Neural progenitor cell (in vitro differentiated cells): ENCODE measurements at regions not wholly inside any gene's neighbourhood (a gene's known extent, or its start where the extent isn't known, plus 50 kb on each side); places are given as distances from the start of the nearest gene placed in this dataset.

Experiments
- DNase-seq: peaks from one replicate; pipeline ENCODE4 v3.0.0-alpha.2; 2016; ENCODE audit warnings: low spot score
- H2AFZ ChIP-seq: fragments of 200-600 bp; sonication (generic); replicated peaks from 2 replicates; pipeline ENCODE4 v1.6.1; 2016; ENCODE audit warnings: antibody characterized with exemption
- H3F3A ChIP-seq: fragments of 200-600 bp; sonication (generic); 2 replicates; pipeline ENCODE4 v1.6.1; 2016; ENCODE audit warnings: antibody characterized with exemption, low read depth
- H3K27ac ChIP-seq: fragments of 200-600 bp; sonication (generic); 2 replicates; pipeline ENCODE4 v1.5.1; 2016; ENCODE audit warnings: mild to moderate bottlenecking
- H3K27me3 ChIP-seq: fragments of 200-600 bp; sonication (generic); 2 replicates; pipeline ENCODE4 v1.6.1; 2016; ENCODE audit warnings: mild to moderate bottlenecking, moderate library complexity
- H3K36me3 ChIP-seq: fragments of 200-600 bp; sonication (generic); 2 replicates; pipeline ENCODE4 v1.5.1; 2016
- H3K4me1 ChIP-seq: fragments of 200-600 bp; sonication (generic); 2 replicates; pipeline ENCODE4 v1.6.1; 2016; ENCODE audit warnings: mixed run types
- H3K4me2 ChIP-seq: fragments of 200-600 bp; sonication (generic); 2 replicates; pipeline ENCODE4 v1.6.1; 2016
- H3K4me3 ChIP-seq: fragments of 200-600 bp; sonication (generic); 2 replicates; pipeline ENCODE4 v1.5.1; 2016
- H3K79me2 ChIP-seq: fragments of 200-600 bp; sonication (generic); 2 replicates; pipeline ENCODE4 v1.6.1; 2016; ENCODE audit warnings: low read depth
- H3K9ac ChIP-seq: fragments of 200-600 bp; sonication (generic); 2 replicates; pipeline ENCODE4 v1.6.1; 2016
- H3K9me3 ChIP-seq: fragments of 200-600 bp; sonication (generic); 2 replicates; pipeline ENCODE4 v1.5.1; 2016; ENCODE audit warnings: low read depth
- H4K20me1 ChIP-seq: fragments of 200-600 bp; sonication (generic); 2 replicates; pipeline ENCODE4 v1.6.1; 2016; ENCODE audit warnings: low read depth
- H3K27ac Mint-ChIP-seq: 3 replicates; pipeline ENCODE4 v1.8.0; 2021; ENCODE audit warnings: mixed read lengths
- H3K27me3 Mint-ChIP-seq: 2 replicates; pipeline ENCODE4 v1.8.0; 2022; ENCODE audit warnings: low read depth, mild to moderate bottlenecking, inconsistent platforms, moderate library complexity, mixed read lengths; ENCODE audit not compliant: insufficient read depth
- H3K36me3 Mint-ChIP-seq: 3 replicates; pipeline ENCODE4 v1.8.0; 2021; ENCODE audit warnings: mixed read lengths
- H3K4me1 Mint-ChIP-seq: 3 replicates; pipeline ENCODE4 v1.8.0; 2021; ENCODE audit warnings: mixed read lengths
- H3K4me3 Mint-ChIP-seq: 3 replicates; pipeline ENCODE4 v1.8.0; 2021; ENCODE audit warnings: mild to moderate bottlenecking, moderate library complexity, mixed read lengths
- H3K9me3 Mint-ChIP-seq: 3 replicates; pipeline ENCODE4 v1.8.0; 2020; ENCODE audit warnings: mixed read lengths
- CTCF ChIP-seq: fragments of 200-600 bp; sonication (generic); IDR thresholded peaks from 2 replicates; pipeline ENCODE4 v1.5.1; 2017; ENCODE audit warnings: antibody characterized with exemption, mild to moderate bottlenecking
- EZH2 ChIP-seq: fragments of 200-600 bp; sonication (generic); IDR thresholded peaks from 2 replicates; pipeline ENCODE4 v1.6.1; 2017; ENCODE audit warnings: antibody characterized with exemption, mild to moderate bottlenecking, moderate library complexity
- EZH2phosphoT487 ChIP-seq: fragments of 200-600 bp; sonication (generic); IDR thresholded peaks from 2 replicates; pipeline ENCODE4 v1.6.1; 2017; ENCODE audit warnings: antibody characterized with exemption

- no peaks in the 10 kb centered on the region for H3K9me3 Mint-ChIP-seq
These were observed 271.3 kb upstream of the CPHXL start for GRCh38 chr16:75997606-75998005.

GRCh38 chr16:76007645-76008044 is 269.6 kb upstream of the CNTNAP4 start:
- no peaks in the 10 kb centered on the region for H3K36me3 Mint-ChIP-seq
- Histone ChIP-seq H3K4me2 (no peak overlapping the region), H3K36me3 (no peaks in the 10 kb centered on the region), H3K4me1 (no peaks in the 10 kb centered on the region), H3K27ac (no peak overlapping the region), H3K9me3 (no peaks in the 10 kb centered on the region), H3K9ac (no peak overlapping the region), H3F3A (no peaks in the 10 kb centered on the region), H2AFZ (no peak overlapping the region), H3K4me3 (no peak overlapping the region), H4K20me1 (no peaks in the 10 kb centered on the region), H3K79me2 (no peaks in the 10 kb centered on the region), H3K27me3 (no peaks in the 10 kb centered on the region)
- H3K4me1 Mint-ChIP-seq: no peaks in the 10 kb centered on the region
- H3K4me3 Mint-ChIP-seq: no peak overlapping the region
- TF ChIP-seq EZH2phosphoT487: no peak
- TF ChIP-seq CTCF: no peak
- TF ChIP-seq EZH2: no peak
- no peak overlapping the region for H3K27ac Mint-ChIP-seq
- no peaks in the 10 kb centered on the region for H3K9me3 Mint-ChIP-seq
- peaks cover 2% of the 10 kb centered on the region for H3K27me3 Mint-ChIP-seq
- DNase-seq: no peak

More at GRCh38 chr16:75997606-75998005, 271.3 kb upstream of the CPHXL start:
- Mint-ChIP-seq H3K4me1 (no peaks in the 10 kb centered on the region), H3K27me3 (no peaks in the 10 kb centered on the region), H3K4me3 (no peak overlapping the region), H3K36me3 (no peaks in the 10 kb centered on the region), H3K27ac (no peak overlapping the region)
- no peaks in the 10 kb centered on the region for H3F3A ChIP-seq
- H3K36me3 ChIP-seq: no peaks in the 10 kb centered on the region
- no peaks in the 10 kb centered on the region for H3K4me1 ChIP-seq
- TF ChIP-seq EZH2 (no peak), CTCF (no peak), EZH2phosphoT487 (no peak)
- H3K9ac ChIP-seq: no peak overlapping the region
- no peak overlapping the region for H3K4me2 ChIP-seq
- H3K4me3 ChIP-seq: no peak overlapping the region
- no peaks in the 10 kb centered on the region for H3K9me3 ChIP-seq
- no peaks in the 10 kb centered on the region for H4K20me1 ChIP-seq
- no peaks in the 10 kb centered on the region for H3K79me2 ChIP-seq
- H3K27me3 ChIP-seq: no peaks in the 10 kb centered on the region
- H2AFZ ChIP-seq: no peak overlapping the region
- DNase-seq: no peak
- no peak overlapping the region for H3K27ac ChIP-seq

DNA sequence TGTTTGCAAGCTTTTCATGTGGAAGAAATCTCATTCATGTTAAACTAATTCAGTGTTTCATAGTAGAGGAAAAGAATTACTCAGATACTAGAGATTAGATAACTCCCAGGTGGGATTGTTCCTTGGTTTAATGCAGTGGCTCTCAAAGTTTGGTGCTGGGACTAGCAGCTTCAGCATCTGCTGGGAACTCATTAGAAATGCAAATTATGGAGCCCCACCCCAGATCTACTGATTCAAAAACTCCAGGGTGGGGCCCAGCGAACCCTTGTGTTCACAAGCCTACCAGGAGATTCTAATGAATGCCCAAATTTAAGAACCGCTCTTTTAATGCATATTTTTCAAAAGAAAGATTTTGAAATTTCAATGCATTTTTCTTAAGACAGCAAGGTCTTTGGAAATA is 253.4 kb upstream of the CNTNAP4 start:
- Mint-ChIP-seq H3K27ac (no peak overlapping the region), H3K9me3 (peaks cover 3% of the 10 kb centered on the region)

More for the DNA sequence above, 253.4 kb upstream of the CNTNAP4 start:
- no peaks in the 10 kb centered on the region for H3K27me3 ChIP-seq
- no peak overlapping the region for H3K27ac ChIP-seq
- no peaks in the 10 kb centered on the region for H3K4me1 Mint-ChIP-seq
- H3F3A ChIP-seq: no peaks in the 10 kb centered on the region
- H2AFZ ChIP-seq: no peak overlapping the region
- H3K9me3 ChIP-seq: no peaks in the 10 kb centered on the region
- H3K4me2 ChIP-seq: no peak overlapping the region
- H4K20me1 ChIP-seq: no peaks in the 10 kb centered on the region
- no peak for DNase-seq
- H3K79me2 ChIP-seq: no peaks in the 10 kb centered on the region
- H3K36me3 ChIP-seq: no peaks in the 10 kb centered on the region
- H3K4me1 ChIP-seq: no peaks in the 10 kb centered on the region
- no peak overlapping the region for H3K4me3 Mint-ChIP-seq
- no peak overlapping the region for H3K9ac ChIP-seq
- H3K27me3 Mint-ChIP-seq: peaks cover 2% of the 10 kb centered on the region
- H3K36me3 Mint-ChIP-seq: no peaks in the 10 kb centered on the region
- no peak overlapping the region for H3K4me3 ChIP-seq
- TF ChIP-seq EZH2 (no peak), CTCF (no peak), EZH2phosphoT487 (no peak)
